NCI-H1092 treated with DMSO at 0.1 percent for 48 hours (cell line): ENCODE measurements at regions not wholly inside any gene's neighbourhood (a gene's known extent, or its start where the extent isn't known, plus 50 kb on each side); places are given as distances from the start of the nearest gene placed in this dataset.
A peak's percentile ranks its signal among the peaks of the same experiment; 100 is the strongest.
"Not testable (repeated sequence)": the region's sequence is repeated elsewhere in the genome, so short reads cannot be mapped to it uniquely, and the experiment has no call there.

ENCODE experiments used
- DNase-seq: peaks from one replicate; lab custom pipeline; 2025; lab: John Stamatoyannopoulos, UW

GRCh38 chr6:19329078-19329477 lies 508.1 kb upstream of the ID4 start:
- DNase-seq, result no peak

- no peak for DNase-seq
Observed at GRCh38 chr6:19331089-19331488, 506.1 kb upstream of the ID4 start.

GRCh38 chr6:19332806-19333460 lies 504.2 kb upstream of the ID4 start:
- DNase-seq, result no peak

GRCh38 chr6:19333936-19334335 lies 503.2 kb upstream of the ID4 start:
- no peak for DNase-seq

GRCh38 chr6:19336579-19336978 lies 500.6 kb upstream of the ID4 start:
- no peak for DNase-seq

- no peak for DNase-seq
Observed at GRCh38 chr6:19337101-19337500, 500.1 kb upstream of the ID4 start.

GRCh38 chr6:19342616-19343015 lies 494.6 kb upstream of the ID4 start:
- no peak for DNase-seq

GRCh38 chr6:19349429-19349828 lies 487.7 kb upstream of the ID4 start:
- no peak for DNase-seq

- no peak for DNase-seq
Observed at GRCh38 chr6:19354181-19354580, 483.0 kb upstream of the ID4 start.

GRCh38 chr6:19356692-19357091 lies 480.5 kb upstream of the ID4 start:
- no peak for DNase-seq

- DNase-seq, result no peak
Observed at GRCh38 chr6:19362396-19362795, 474.8 kb upstream of the ID4 start.

- DNase-seq, result no peak
Observed at GRCh38 chr6:19368511-19368910, 468.7 kb upstream of the ID4 start.

- DNase-seq, result no peak
Observed at GRCh38 chr6:19369785-19370184, 467.4 kb upstream of the ID4 start.

GRCh38 chr6:19370831-19371230 lies 466.3 kb upstream of the ID4 start:
- no peak for DNase-seq

GRCh38 chr6:19375613-19376012 lies 461.6 kb upstream of the ID4 start:
- no peak for DNase-seq

GRCh38 chr6:19377722-19378121 lies 459.4 kb upstream of the ID4 start:
- no peak for DNase-seq

- no peak for DNase-seq
Observed at GRCh38 chr6:19380293-19380692, 456.9 kb upstream of the ID4 start.

- DNase-seq, result peak; percentile 58
Observed at GRCh38 chr6:19382676-19383075, 454.5 kb upstream of the ID4 start.

GRCh38 chr6:19391926-19392325 lies 445.2 kb upstream of the ID4 start:
- no peak for DNase-seq

- DNase-seq, result no peak
Observed at GRCh38 chr6:19394051-19394450, 443.1 kb upstream of the ID4 start.

GRCh38 chr6:19394687-19395086 lies 442.5 kb upstream of the ID4 start:
- DNase-seq, result no peak

GRCh38 chr6:19395316-19395715 lies 441.9 kb upstream of the ID4 start:
- DNase-seq, result no peak

GRCh38 chr6:19399406-19399805 lies 437.8 kb upstream of the ID4 start:
- no peak for DNase-seq

- DNase-seq, result not testable (repeated sequence)
Observed at GRCh38 chr6:19404884-19405283, 432.3 kb upstream of the ID4 start.

- no peak for DNase-seq
Observed at GRCh38 chr6:19408331-19408730, 428.8 kb upstream of the ID4 start.
